ENCODE measurements at regions not wholly inside any gene's neighbourhood (a gene's known extent, or its start where the extent isn't known, plus 50 kb on each side); places are given as distances from the start of the nearest gene placed in this dataset.
"Not testable (repeated sequence)": the region's sequence is repeated elsewhere in the genome, so short reads cannot be mapped to it uniquely, and the experiment has no call there.

GRCh38 chr6:16998461-16998860 lies 103.4 kb upstream of the STMND1 start:
- in situ Hi-C loops (cut with MboI; ENCODE audit: low pct_ligation_motif_present in 1 of 4, low pct_unique_long_range_greater_than_20kb in 1 of 4, low sequenced_read_pairs in 3 of 4): no loop called here
- 58 to 68% methylated on average over 3 to 5 of the region's 5 CpGs for WGBS, 2 donors (ENCODE audit: low coverage in 1 of 2)

GRCh38 chr6:16995511-16996250 lies 106.2 kb upstream of the STMND1 start:
- Histone ChIP-seq H3K4me1 (no peaks in the 10 kb centered on the region), H3K27ac (no peak overlapping the region), H3K36me3 (no peaks in the 10 kb centered on the region), H3K27me3 (peaks cover 9% of the 10 kb centered on the region), H3K4me3 (no peak overlapping the region), H3K9me3 (no peaks in the 10 kb centered on the region)
- TF ChIP-seq CTCF (IDR thresholded peaks at IDR 0.05) (no peak), POLR2A (IDR thresholded peaks at IDR 0.05) (no peak), POLR2AphosphoS5 (IDR thresholded peaks at IDR 0.05) (no peak), EP300 (IDR thresholded peaks at IDR 0.05; ENCODE audit: low read depth) (no peak)
- intact Hi-C loops (cut with DNase I; ENCODE audit: low total_unique reads) (no loop called here), in situ Hi-C loops (cut with MboI; ENCODE audit: low pct_ligation_motif_present in 1 of 4, low pct_unique_long_range_greater_than_20kb in 1 of 4, low sequenced_read_pairs in 3 of 4) (no loop called here)
- WGBS, 2 donors (ENCODE audit: low coverage in 1 of 2): 77 to 81% methylated on average over 5 to 6 of the region's 6 CpGs
- no peak for DNase-seq

More at GRCh38 chr6:16998461-16998860, 103.4 kb upstream of the STMND1 start:
- no peaks in the 10 kb centered on the region for H3K36me3 ChIP-seq
- intact Hi-C loops (cut with DNase I; ENCODE audit: low total_unique reads): no loop called here
- TF ChIP-seq POLR2AphosphoS5 (IDR thresholded peaks at IDR 0.05) (no peak), POLR2A (IDR thresholded peaks at IDR 0.05) (no peak), CTCF (IDR thresholded peaks at IDR 0.05) (no peak), EP300 (IDR thresholded peaks at IDR 0.05; ENCODE audit: low read depth) (no peak)
- no peaks in the 10 kb centered on the region for H3K9me3 ChIP-seq
- DNase-seq: no peak
- H3K27ac ChIP-seq: no peak overlapping the region
- H3K4me3 ChIP-seq: no peak overlapping the region
- peaks cover 10% of the 10 kb centered on the region for H3K27me3 ChIP-seq
- H3K4me1 ChIP-seq: no peaks in the 10 kb centered on the region

- TF ChIP-seq CTCF (IDR thresholded peaks at IDR 0.05): no peak
- no peak for TF ChIP-seq POLR2A (IDR thresholded peaks at IDR 0.05)
- TF ChIP-seq EP300 (IDR thresholded peaks at IDR 0.05; ENCODE audit: low read depth): no peak
- no peak for TF ChIP-seq POLR2AphosphoS5 (IDR thresholded peaks at IDR 0.05)
- Histone ChIP-seq H3K36me3 (no peaks in the 10 kb centered on the region), H3K4me1 (no peaks in the 10 kb centered on the region), H3K4me3 (no peak overlapping the region), H3K27me3 (peaks cover 6% of the 10 kb centered on the region), H3K9me3 (no peaks in the 10 kb centered on the region), H3K27ac (no peak overlapping the region)
- intact Hi-C loops (cut with DNase I; ENCODE audit: low total_unique reads) (no loop called here), in situ Hi-C loops (cut with MboI; ENCODE audit: low pct_ligation_motif_present in 1 of 4, low pct_unique_long_range_greater_than_20kb in 1 of 4, low sequenced_read_pairs in 3 of 4) (no loop called here)
- WGBS, 2 donors (ENCODE audit: low coverage in 1 of 2): 82 to 91% methylated on average over 3 to 6 of the region's 6 CpGs
- DNase-seq: no peak
Measured at GRCh38 chr6:16993396-16993795, 108.5 kb upstream of the STMND1 start.

GRCh38 chr6:16991981-16992629 lies 109.7 kb upstream of the STMND1 start:
- Histone ChIP-seq H3K4me3 (no peak overlapping the region), H3K27ac (no peak overlapping the region), H3K36me3 (no peaks in the 10 kb centered on the region), H3K4me1 (no peaks in the 10 kb centered on the region), H3K27me3 (peaks cover 6% of the 10 kb centered on the region), H3K9me3 (no peaks in the 10 kb centered on the region)
- TF ChIP-seq POLR2A (IDR thresholded peaks at IDR 0.05) (no peak), EP300 (IDR thresholded peaks at IDR 0.05; ENCODE audit: low read depth) (no peak), POLR2AphosphoS5 (IDR thresholded peaks at IDR 0.05) (no peak), CTCF (IDR thresholded peaks at IDR 0.05) (no peak)
- in situ Hi-C loops (cut with MboI; ENCODE audit: low pct_ligation_motif_present in 1 of 4, low pct_unique_long_range_greater_than_20kb in 1 of 4, low sequenced_read_pairs in 3 of 4): no loop called here
- intact Hi-C loops (cut with DNase I; ENCODE audit: low total_unique reads): no loop called here
- WGBS, 2 donors (ENCODE audit: low coverage in 1 of 2): 44 to 54% methylated on average over 3 of the region's 3 CpGs
- DNase-seq: no peak

- H3K36me3 ChIP-seq; in situ Hi-C loops (cut with MboI; ENCODE audit: low pct_ligation_motif_present in 1 of 4, low pct_unique_long_range_greater_than_20kb in 1 of 4, low sequenced_read_pairs in 3 of 4); DNase-seq; H3K9me3 ChIP-seq; intact Hi-C loops (cut with DNase I; ENCODE audit: low total_unique reads); H3K4me1 ChIP-seq; H3K4me3 ChIP-seq; H3K27ac ChIP-seq; H3K27me3 ChIP-seq: not testable (repeated sequence)
- WGBS, 2 donors (ENCODE audit: low coverage in 1 of 2): 60 to 74% methylated on average over 1 to 3 of the region's 3 CpGs
Measured at GRCh38 chr6:16989976-16990375, 111.9 kb upstream of the STMND1 start.
